GM12878 (cell line): ENCODE measurements at regions not wholly inside any gene's neighbourhood (a gene's known extent, or its start where the extent isn't known, plus 50 kb on each side); places are given as distances from the start of the nearest gene placed in this dataset.

ENCODE experiments used
- ATAC-seq: fragments of 200-7000 bp; cut with Tn5 transposase; 3 replicates; pipeline ENCODE4 v1.9.1; 2020; ENCODE audit warnings: mild to moderate bottlenecking, moderate library complexity
- BruUV-seq: library from RNA; stranded (reverse); fragments of 400-500 nt; replicated peaks from 2 replicates; lab custom pipeline; 2021; lab: Mats Ljungman, UMichigan
- CTCF ChIA-PET: fragments of 300-600 bp; sonication (Branson Sonifier 250); formaldehyde crosslinking; extraction: SDS; loops from one replicate; lab custom pipeline; 2021; ENCODE audit warnings: inconsistent platforms; lab: Yijun Ruan, JAX
- POLR2A ChIA-PET: fragments of 350-600 bp; formaldehyde crosslinking; extraction: SDS; loops from one replicate; lab custom pipeline; 2021; ENCODE audit warnings: inconsistent platforms; lab: Charles Lee
- RAD21 ChIA-PET: fragments of 300-600 bp; sonication (Branson Sonifier 250); formaldehyde crosslinking; loops from one replicate; lab custom pipeline; 2023; ENCODE audit warnings: antibody characterized with exemption; ENCODE audit not compliant: unreplicated experiment; lab: Charles Lee
- SMC1A ChIA-PET: fragments of 300-600 bp; sonication (Branson Sonifier 250); formaldehyde crosslinking; loops from one replicate; lab custom pipeline; 2023; ENCODE audit not compliant: unreplicated experiment, uncharacterized antibody; lab: Charles Lee
- DNase-seq: peaks from one replicate; pipeline ENCODE4 v3.0.0-alpha.2; 2011; ENCODE audit warnings: low read depth, low spot score
- FAIRE-seq: peaks from 3 replicates; lab custom pipeline; 2011; peaks lifted over from hg19 to GRCh38; lab: Jason Lieb, UNC
- H2AFZ ChIP-seq: 2 replicates; pipeline ENCODE4 v1.6.0; 2011; ENCODE audit warnings: low read depth, low read length, control low read depth; ENCODE audit not compliant: control insufficient read depth
- H3K27ac ChIP-seq: 2 replicates; pipeline ENCODE4 v1.5.1; 2011; ENCODE audit warnings: control low read depth; ENCODE audit not compliant: control insufficient read depth, insufficient read depth
- H3K27me3 ChIP-seq, 2 experiments: replicated peaks in 1 of 2; 2 replicates each; pipeline versions ENCODE4 v1.6.0 to v1.6.1; 2011; ENCODE audit warnings: low read length in 1 of 2; ENCODE audit not compliant: control insufficient read depth in 2 of 2, insufficient read depth in 2 of 2
- H3K36me3 ChIP-seq, 2 experiments: 2 replicates each; pipeline ENCODE4 v1.5.1; 2011; ENCODE audit warnings: low read length in 1 of 2; ENCODE audit not compliant: control insufficient read depth in 2 of 2, insufficient read depth in 2 of 2
- H3K4me1 ChIP-seq: 2 replicates; pipeline ENCODE4 v1.6.1; 2011; ENCODE audit warnings: mild to moderate bottlenecking, low read length, moderate library complexity, mixed read lengths; ENCODE audit not compliant: control insufficient read depth, insufficient read depth
- H3K4me2 ChIP-seq: 2 replicates; pipeline ENCODE4 v1.6.0; 2011; ENCODE audit warnings: control low read depth; ENCODE audit not compliant: control insufficient read depth, insufficient read depth
- H3K4me3 ChIP-seq: fragments of 200-600 bp; sonication (generic); 2 replicates; pipeline ENCODE4 v1.5.1; 2016
- H3K79me2 ChIP-seq: 2 replicates; pipeline ENCODE4 v1.6.0; 2011; ENCODE audit warnings: low read length; ENCODE audit not compliant: control insufficient read depth, insufficient read depth
- H3K9ac ChIP-seq: 2 replicates; pipeline ENCODE4 v1.8.0; 2011; ENCODE audit warnings: low read length, control low read depth, mixed read lengths; ENCODE audit not compliant: control insufficient read depth, insufficient read depth
- H3K9me3 ChIP-seq: replicated peaks from 3 replicates; pipeline ENCODE4 v1.5.1; 2011; ENCODE audit warnings: mild to moderate bottlenecking, low read length; ENCODE audit not compliant: control insufficient read depth, insufficient read depth
- H4K20me1 ChIP-seq: 2 replicates; pipeline ENCODE4 v1.6.0; 2011; ENCODE audit not compliant: control insufficient read depth, insufficient read depth
- ATF2 ChIP-seq: IDR thresholded peaks from 2 replicates; pipeline ENCODE4 v1.6.1; 2012; ENCODE audit warnings: low read length, inconsistent platforms
- CBX5 ChIP-seq: sonication (generic); IDR thresholded peaks from 2 replicates; pipeline ENCODE4 v1.6.1; 2016; ENCODE audit warnings: low read depth, moderate library complexity, mild to moderate bottlenecking, inconsistent platforms
- EED ChIP-seq: sonication (generic); IDR thresholded peaks from 2 replicates; pipeline ENCODE4 v1.6.1; 2016; ENCODE audit warnings: antibody characterized with exemption, low read depth
- HDAC2 ChIP-seq: fragments of 200-600 bp; sonication (generic); IDR thresholded peaks from 2 replicates; pipeline ENCODE4 v1.6.1; 2017
- MLLT1 ChIP-seq: fragments of 450-650 bp; IDR thresholded peaks from 2 replicates; pipeline ENCODE4 v1.6.1; 2016; ENCODE audit warnings: mild to moderate bottlenecking
- PAX8 ChIP-seq: fragments of 450-650 bp; IDR thresholded peaks from 2 replicates; pipeline ENCODE4 v1.6.1; 2017; ENCODE audit warnings: mild to moderate bottlenecking, moderate library complexity
- SMC3 ChIP-seq: IDR thresholded peaks from 2 replicates; pipeline ENCODE4 v1.6.1; 2011; ENCODE audit warnings: low read length, improper control_type of control experiment, borderline replicate concordance
- ZBTB4 ChIP-seq: fragments of 450-650 bp; formaldehyde crosslinking; IDR thresholded peaks from 2 replicates; pipeline ENCODE4 v1.4.0; 2022; ENCODE audit warnings: mild to moderate bottlenecking, moderate library complexity
- ZZZ3 ChIP-seq: IDR thresholded peaks from 2 replicates; pipeline ENCODE4 v1.6.1; 2011; ENCODE audit warnings: low read depth; ENCODE audit not compliant: control insufficient read depth, insufficient read length
- WGBS: methylation state at CpG from one replicate; pipeline ENCODE4 v1.1.6; 2016; ENCODE audit warnings: low lambda C conversion rate; ENCODE audit not compliant: insufficient replicate concordance, insufficient coverage; ENCODE audit errors: missing lambda C conversion rate; 5-methylcytosine and 5-hydroxymethylcytosine counted together
- in situ Hi-C: fragments of 300-500 bp; cut with MboI; formaldehyde crosslinking; loops from 9 replicates; pipeline ENCODE4 v1.14.3; 2018; ENCODE audit warnings: mixed read lengths
- intact Hi-C: fragments of 100-400 bp; cut with micrococcal nuclease; formaldehyde crosslinking; loops from one replicate; pipeline ENCODE4 v1.14.2; 2022; ENCODE audit not compliant: unreplicated experiment
- TF ChIP-seq, protein P1 (sequence below), 3 experiments: IDR thresholded peaks in 2 of 3; conservative IDR thresholded peaks in 1 of 3; 2 replicates each; pipeline ENCODE4 v1.5.1; 2011; ENCODE audit warnings: low read depth in 3 of 3, low read length in 3 of 3, mild to moderate bottlenecking in 3 of 3, control low read depth in 2 of 3, moderate library complexity in 2 of 3, inconsistent platforms in 1 of 3, mixed read lengths in 1 of 3; ENCODE audit not compliant: control insufficient read depth in 2 of 3, insufficient read depth in 1 of 3; ENCODE audit errors: extremely low read depth in 1 of 3
- TF ChIP-seq, protein P2 (sequence below): IDR thresholded peaks from 2 replicates; pipeline ENCODE4 v1.6.1; 2012; ENCODE audit warnings: improper control_type of control experiment, low read depth, low read length; ENCODE audit not compliant: insufficient replicate concordance

DNA sequence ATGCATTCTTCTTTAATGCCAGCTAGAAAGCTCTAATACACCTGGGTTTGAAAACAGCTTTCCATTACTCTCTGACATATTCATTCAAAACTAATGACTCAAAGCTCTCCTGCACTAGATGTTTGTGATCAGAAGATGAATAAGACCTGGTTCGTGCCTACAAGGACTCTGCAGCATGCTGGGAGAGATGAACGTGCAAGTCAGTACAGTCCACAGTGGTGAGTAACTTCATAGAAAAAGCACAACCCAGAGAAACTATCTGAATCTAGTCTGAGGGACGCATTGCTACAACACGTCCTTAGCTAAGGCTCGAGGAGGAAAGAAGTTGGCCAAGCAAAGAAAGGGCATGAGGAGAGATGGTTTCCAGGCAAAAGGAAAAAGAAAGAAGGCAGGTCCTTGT, 234.3 kb downstream of the OSR1 start:
- DNase-seq (no peak), FAIRE-seq (no peak), ATAC-seq (no peak)
- Histone ChIP-seq H2AFZ (no peak overlapping the region), H3K9me3 (no peaks in the 10 kb centered on the region), H3K4me3 (no peak overlapping the region), H3K4me2 (no peak overlapping the region), H3K9ac (no peak overlapping the region), H3K27me3 (no peaks in the 10 kb centered on the region), H3K27ac (no peak overlapping the region), H3K4me1 (no peaks in the 10 kb centered on the region), H4K20me1 (no peaks in the 10 kb centered on the region), H3K79me2 (no peaks in the 10 kb centered on the region), H3K36me3 (no peaks in the 10 kb centered on the region)
- CTCF ChIA-PET, result no interaction called here
- POLR2A ChIA-PET, result no interaction called here
- intact Hi-C loops (no loop called here), in situ Hi-C loops (no loop called here)
- WGBS, result 11% methylated on average over 5 of the region's 5 CpGs
- SMC1A ChIA-PET, result interaction anchor here (1.0 kb wide), 1 partner anchor 13 kb away, joined by 3 read pairs; no protein-coding TSS in a partner anchor
- RAD21 ChIA-PET, result no interaction called here
- BruUV-seq, result no TSS peak
- TF ChIP-seq PAX8 (no peak), ZBTB4 (CRISPR knock-in tag) (no peak), CBX5 (no peak), EED (no peak), ZZZ3 (no peak), MLLT1 (no peak), SMC3 (no peak), HDAC2 (no peak), ATF2 (no peak)
- TF ChIP-seq, protein P1, sequence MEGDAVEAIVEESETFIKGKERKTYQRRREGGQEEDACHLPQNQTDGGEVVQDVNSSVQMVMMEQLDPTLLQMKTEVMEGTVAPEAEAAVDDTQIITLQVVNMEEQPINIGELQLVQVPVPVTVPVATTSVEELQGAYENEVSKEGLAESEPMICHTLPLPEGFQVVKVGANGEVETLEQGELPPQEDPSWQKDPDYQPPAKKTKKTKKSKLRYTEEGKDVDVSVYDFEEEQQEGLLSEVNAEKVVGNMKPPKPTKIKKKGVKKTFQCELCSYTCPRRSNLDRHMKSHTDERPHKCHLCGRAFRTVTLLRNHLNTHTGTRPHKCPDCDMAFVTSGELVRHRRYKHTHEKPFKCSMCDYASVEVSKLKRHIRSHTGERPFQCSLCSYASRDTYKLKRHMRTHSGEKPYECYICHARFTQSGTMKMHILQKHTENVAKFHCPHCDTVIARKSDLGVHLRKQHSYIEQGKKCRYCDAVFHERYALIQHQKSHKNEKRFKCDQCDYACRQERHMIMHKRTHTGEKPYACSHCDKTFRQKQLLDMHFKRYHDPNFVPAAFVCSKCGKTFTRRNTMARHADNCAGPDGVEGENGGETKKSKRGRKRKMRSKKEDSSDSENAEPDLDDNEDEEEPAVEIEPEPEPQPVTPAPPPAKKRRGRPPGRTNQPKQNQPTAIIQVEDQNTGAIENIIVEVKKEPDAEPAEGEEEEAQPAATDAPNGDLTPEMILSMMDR (IDR thresholded peaks at IDR 0.05 in 2 of 3, conservative IDR thresholded peaks at IDR 0.05 in 1 of 3; ENCODE audit: control insufficient read depth in 2 of 3, extremely low read depth in 1 of 3, insufficient read depth in 1 of 3, low read depth in 3 of 3, low read length in 3 of 3), result no peak
- TF ChIP-seq, protein P2, sequence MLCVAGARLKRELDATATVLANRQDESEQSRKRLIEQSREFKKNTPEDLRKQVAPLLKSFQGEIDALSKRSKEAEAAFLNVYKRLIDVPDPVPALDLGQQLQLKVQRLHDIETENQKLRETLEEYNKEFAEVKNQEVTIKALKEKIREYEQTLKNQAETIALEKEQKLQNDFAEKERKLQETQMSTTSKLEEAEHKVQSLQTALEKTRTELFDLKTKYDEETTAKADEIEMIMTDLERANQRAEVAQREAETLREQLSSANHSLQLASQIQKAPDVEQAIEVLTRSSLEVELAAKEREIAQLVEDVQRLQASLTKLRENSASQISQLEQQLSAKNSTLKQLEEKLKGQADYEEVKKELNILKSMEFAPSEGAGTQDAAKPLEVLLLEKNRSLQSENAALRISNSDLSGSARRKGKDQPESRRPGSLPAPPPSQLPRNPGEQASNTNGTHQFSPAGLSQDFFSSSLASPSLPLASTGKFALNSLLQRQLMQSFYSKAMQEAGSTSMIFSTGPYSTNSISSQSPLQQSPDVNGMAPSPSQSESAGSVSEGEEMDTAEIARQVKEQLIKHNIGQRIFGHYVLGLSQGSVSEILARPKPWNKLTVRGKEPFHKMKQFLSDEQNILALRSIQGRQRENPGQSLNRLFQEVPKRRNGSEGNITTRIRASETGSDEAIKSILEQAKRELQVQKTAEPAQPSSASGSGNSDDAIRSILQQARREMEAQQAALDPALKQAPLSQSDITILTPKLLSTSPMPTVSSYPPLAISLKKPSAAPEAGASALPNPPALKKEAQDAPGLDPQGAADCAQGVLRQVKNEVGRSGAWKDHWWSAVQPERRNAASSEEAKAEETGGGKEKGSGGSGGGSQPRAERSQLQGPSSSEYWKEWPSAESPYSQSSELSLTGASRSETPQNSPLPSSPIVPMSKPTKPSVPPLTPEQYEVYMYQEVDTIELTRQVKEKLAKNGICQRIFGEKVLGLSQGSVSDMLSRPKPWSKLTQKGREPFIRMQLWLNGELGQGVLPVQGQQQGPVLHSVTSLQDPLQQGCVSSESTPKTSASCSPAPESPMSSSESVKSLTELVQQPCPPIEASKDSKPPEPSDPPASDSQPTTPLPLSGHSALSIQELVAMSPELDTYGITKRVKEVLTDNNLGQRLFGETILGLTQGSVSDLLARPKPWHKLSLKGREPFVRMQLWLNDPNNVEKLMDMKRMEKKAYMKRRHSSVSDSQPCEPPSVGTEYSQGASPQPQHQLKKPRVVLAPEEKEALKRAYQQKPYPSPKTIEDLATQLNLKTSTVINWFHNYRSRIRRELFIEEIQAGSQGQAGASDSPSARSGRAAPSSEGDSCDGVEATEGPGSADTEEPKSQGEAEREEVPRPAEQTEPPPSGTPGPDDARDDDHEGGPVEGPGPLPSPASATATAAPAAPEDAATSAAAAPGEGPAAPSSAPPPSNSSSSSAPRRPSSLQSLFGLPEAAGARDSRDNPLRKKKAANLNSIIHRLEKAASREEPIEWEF, result no peak
